ENCODE measurements at regions not wholly inside any gene's neighbourhood (a gene's known extent, or its start where the extent isn't known, plus 50 kb on each side); places are given as distances from the start of the nearest gene placed in this dataset.

GRCh38 chr1:90650401-90650800 is 66.7 kb downstream of the BARHL2 start:
- DNase-seq: no peak

- no peak for DNase-seq
These were observed 76.8 kb downstream of the BARHL2 start for GRCh38 chr1:90640325-90640724.

- DNase-seq: no peak
These were observed 94.4 kb downstream of the BARHL2 start for GRCh38 chr1:90622666-90623065.

GRCh38 chr1:90621986-90622385 is 95.1 kb downstream of the BARHL2 start:
- DNase-seq: no peak

GRCh38 chr1:90616395-90616794 is 100.7 kb downstream of the BARHL2 start:
- DNase-seq: peak; percentile 4

- DNase-seq: no peak
These were observed 102.2 kb downstream of the BARHL2 start for GRCh38 chr1:90614872-90615271.

GRCh38 chr1:90613371-90613770 is 103.7 kb downstream of the BARHL2 start:
- DNase-seq: no peak

- no peak for DNase-seq
These were observed 105.1 kb downstream of the BARHL2 start for GRCh38 chr1:90612033-90612432.

- DNase-seq: no peak
These were observed 109.4 kb downstream of the BARHL2 start for GRCh38 chr1:90607736-90608135.

- DNase-seq: no peak
These were observed 112.0 kb downstream of the BARHL2 start for GRCh38 chr1:90605070-90605469.

GRCh38 chr1:90593312-90593711 is 123.8 kb downstream of the BARHL2 start:
- DNase-seq: no peak

- no peak for DNase-seq
These were observed 125.1 kb downstream of the BARHL2 start for GRCh38 chr1:90591970-90592356.

- no peak for DNase-seq
These were observed 125.6 kb downstream of the BARHL2 start for GRCh38 chr1:90591355-90591969.

GRCh38 chr1:90580176-90580575 is 136.9 kb downstream of the BARHL2 start:
- no peak for DNase-seq

GRCh38 chr1:90579212-90579802 is 137.8 kb downstream of the BARHL2 start:
- DNase-seq: peak; percentile 61

GRCh38 chr1:90574692-90575370 is 142.3 kb downstream of the BARHL2 start:
- DNase-seq: no peak

- no peak for DNase-seq
These were observed 143.4 kb downstream of the BARHL2 start for GRCh38 chr1:90573736-90574135.

GRCh38 chr1:90572446-90572845 is 144.7 kb downstream of the BARHL2 start:
- DNase-seq: no peak

- no peak for DNase-seq
These were observed 148.7 kb downstream of the BARHL2 start for GRCh38 chr1:90568436-90568835.

GRCh38 chr1:90564164-90564563 is 152.9 kb downstream of the BARHL2 start:
- DNase-seq: no peak

- no peak for DNase-seq
These were observed 154.2 kb downstream of the BARHL2 start for GRCh38 chr1:90562892-90563291.

- no peak for DNase-seq
These were observed 155.2 kb downstream of the BARHL2 start for GRCh38 chr1:90561911-90562310.

GRCh38 chr1:90561103-90561783 is 155.9 kb downstream of the BARHL2 start:
- no peak for DNase-seq
